ENCODE measurements at regions not wholly inside any gene's neighbourhood (a gene's known extent, or its start where the extent isn't known, plus 50 kb on each side); places are given as distances from the start of the nearest gene placed in this dataset.
A peak's percentile ranks its signal among the peaks of the same experiment; 100 is the strongest.

DNA sequence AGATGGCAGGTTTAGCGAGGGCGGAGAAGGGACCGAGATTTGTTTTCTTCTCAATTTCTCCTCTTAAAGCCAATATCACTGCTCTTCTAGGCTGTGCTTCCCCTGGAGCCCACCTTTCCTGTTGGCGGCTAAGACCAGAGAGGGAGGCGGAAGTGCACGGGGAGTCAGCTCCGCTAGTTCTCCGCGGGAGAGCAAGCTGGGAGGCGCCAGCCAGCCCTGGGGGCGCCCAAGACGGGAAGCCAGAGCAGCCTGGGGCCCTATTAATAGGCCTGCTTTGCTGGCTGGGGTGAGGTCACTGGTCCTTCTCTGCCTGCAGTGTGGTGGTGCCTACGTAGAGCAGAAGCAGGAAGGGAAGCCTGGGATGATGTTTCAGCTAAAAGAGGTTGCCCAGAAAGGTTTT lies 61.6 kb downstream of the LSM5 start:
- DNase-seq: no peak

DNA sequence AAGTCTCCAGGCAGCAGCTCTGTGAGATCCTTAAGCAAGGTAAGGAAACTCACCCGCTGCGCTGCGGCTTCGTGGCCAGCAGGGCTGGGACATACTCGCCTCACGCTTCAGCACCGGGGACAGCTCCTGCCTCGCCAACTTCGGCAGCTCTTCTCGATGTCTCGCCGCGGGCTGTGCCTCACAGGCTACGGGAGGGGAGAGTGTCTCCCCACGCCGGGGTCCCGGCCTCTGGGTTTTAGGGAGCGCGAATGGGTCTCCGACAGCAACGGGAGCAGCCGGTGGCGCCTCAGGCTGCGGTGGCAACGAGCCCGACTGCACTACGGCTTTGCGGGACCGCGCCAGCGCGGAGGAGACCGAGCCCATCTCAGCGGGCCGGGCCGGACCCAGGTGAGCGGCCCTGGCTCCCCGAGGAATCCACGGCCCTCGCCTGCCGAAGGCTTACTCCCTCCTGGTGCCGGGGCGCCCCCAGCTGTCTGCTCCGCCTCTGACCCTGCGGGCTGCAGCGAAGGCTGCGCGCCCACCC lies 62.4 kb downstream of the LSM5 start:
- DNase-seq: peak; percentile 77

DNA sequence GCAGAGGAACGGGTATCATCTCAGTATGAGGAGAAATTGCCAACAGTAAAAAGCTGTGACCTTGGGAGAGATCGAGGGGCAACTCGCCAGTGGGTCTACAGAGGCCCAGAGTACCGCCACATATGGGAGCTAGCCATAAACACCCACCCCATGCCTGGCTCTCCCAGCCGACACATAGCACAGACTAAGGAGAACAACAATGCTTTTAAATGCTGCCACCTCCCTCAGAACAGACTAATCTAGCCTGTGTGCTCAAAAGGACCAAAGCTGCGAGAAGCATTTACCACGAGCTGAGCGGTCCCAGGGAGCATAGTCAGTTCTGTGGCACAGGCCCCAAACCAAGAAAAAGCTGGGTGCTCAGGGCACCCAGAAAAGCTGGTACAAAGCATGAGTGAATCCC lies 73.3 kb downstream of the LSM5 start:
- DNase-seq: no peak

DNA sequence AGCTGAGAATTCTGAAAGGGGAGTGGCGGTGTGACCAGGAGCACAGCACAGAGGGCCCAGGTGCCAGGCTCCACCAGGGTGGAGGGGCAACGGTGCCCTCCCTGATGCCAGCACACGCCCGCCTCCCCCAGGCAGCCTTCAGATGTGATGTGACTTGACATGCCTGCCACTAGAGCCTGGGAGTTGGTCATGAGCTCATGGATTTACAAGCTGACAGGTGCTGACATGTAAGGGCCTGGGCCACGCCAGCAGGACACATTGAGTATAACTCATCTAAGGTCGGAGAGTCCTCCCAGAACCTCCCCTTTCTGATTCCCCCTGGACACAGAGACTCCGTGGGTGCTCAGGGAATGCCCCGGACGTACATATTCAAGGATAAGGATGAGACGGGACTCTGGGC lies 74.2 kb downstream of the LSM5 start:
- DNase-seq: no peak

DNA sequence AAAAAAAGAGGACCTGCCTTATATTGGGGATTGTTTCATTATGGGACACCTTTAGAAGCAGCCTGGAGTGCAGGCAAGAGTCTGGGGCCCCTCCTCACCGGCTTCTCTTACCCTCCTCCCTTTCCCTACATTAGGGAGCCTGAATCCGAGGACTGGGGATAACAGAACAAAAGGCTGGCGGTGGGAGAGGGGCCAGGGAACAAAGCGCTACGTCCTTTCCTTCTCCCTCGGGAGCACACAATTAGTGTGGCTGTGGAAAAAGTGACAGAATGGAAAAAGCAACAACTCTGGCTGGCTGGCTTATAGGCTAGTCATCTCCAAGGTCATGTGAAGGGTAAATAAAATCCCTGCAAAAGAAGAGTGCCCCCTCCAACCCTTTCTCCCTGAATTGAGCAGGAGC lies 74.7 kb downstream of the LSM5 start:
- DNase-seq: no peak

DNA sequence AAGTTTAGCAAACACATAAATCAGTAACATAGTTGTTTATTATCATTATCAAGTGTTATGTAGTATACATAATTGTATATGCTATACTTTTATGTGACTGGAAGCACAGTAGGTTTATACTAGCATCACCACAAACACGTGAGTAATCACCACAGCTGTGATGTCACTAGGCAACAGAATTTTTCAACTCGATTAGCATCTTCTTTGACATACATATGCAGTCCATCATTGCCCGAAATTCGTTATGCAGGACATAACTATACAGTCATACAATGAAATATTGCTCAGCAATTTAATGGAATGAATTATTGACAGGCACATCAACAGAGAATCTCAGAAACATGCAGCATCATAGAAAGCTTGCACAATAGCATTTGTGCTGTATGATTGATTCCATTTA lies 77.7 kb downstream of the LSM5 start:
- DNase-seq: no peak

DNA sequence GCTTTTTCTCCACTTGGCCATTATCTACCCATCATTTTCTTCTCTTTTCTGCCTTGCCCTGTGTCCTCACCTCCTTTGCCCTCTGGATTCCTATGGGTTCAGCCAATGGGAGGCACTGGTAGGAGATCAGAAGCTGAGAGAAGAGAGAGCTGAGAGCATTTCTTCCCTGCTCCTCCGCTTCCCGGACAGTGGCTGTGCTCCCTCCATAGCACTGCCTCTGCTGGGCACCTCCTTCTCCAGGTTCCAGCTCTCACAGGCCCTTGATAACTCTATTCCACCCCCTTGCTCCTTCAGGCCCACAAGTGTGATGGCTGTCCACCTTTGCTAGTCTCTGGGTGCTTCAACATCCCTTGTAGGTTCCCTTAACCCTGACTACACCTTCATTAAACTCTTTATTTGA lies 79.6 kb downstream of the LSM5 start:
- DNase-seq: no peak

DNA sequence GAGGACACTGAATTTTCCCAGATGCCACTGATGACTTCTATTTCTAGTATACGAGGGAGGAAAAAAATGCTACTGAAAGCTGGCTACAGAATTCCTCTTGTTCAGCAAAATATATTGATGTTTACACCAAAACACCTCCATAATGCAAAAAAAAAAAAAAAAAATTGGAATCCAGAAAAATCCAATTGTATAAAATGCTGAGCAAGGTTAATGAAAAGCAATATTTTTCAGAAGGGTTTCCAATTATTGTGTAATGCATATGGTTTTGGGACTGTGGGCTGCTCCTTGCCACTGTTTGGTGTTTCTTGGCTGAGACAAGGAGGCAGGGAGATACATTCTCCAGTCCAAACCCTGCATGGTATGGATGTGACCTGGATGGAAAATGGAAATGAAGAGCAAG lies 83.8 kb downstream of the LSM5 start:
- DNase-seq: no peak

DNA sequence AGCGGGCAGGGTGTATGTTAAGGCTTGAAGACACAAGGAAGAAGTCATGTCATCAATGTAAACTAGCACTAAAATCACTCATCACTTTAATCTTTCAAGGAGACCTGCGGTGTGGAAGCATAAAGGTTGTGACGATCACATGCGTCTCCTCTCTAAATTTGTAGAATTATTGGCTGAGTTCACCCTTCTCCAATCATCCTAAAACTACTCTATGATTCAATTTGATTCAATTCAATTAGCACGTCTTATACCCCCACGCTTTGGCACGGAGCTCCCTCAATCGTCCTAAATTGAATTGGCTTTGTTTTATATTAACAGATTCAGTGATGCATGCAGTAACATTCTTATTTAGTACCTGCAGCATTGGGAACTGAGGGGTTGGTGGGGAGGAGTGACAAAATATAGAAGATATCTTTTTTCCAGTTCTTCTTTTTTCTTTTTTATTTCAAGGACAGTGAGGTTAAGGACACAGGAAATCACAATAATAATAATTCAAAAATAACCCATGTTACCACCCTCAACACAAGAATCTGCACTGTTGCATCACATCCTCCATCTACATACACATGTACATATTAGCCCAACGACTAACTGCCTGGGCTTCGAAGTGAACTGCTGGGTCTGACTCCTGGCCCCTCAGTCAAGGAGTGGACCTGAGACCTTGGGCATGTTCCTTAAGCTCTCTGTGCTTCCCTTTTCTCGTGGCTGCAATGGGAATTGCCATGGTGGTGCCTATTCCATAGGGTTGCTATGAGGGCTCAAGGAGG lies 86.5 kb downstream of the LSM5 start:
- no peak for DNase-seq

DNA sequence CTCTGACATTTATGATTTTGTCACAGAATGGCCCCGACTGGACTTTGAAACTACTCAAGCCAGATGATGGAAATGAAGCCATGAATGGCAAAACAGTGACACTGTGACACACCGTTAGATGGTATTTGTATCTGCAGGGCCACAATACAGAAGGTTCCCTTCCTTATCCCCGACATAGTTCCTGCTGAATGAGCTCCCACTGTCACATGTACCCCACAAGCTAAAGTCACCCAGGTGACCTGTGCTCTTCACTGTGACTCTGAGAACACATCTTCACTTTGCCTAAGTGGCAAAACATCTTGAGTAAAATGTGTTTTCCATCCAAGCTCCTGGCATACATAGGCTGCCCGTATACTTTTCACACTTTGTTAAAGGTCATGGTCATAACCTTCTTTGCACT lies 89.5 kb downstream of the LSM5 start:
- no peak for DNase-seq

DNA sequence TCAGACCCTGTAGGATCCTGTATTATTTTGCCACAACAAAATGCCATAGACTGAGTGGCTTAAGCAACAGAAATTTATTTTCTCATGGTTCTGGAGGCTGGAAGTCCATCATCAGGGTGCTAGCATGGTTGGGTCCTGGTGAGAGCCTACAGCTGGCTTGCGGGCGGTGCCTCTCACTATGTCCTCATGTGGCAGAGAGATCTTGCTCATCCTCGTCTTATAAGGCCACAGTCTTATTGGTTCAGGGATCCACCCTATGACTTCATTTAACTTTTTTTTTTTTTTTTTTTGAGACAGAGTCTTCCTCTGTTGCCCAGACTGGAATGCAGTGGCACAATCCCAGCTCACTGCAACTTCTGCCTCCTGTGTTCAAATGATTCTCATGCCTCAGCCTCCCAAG lies 90.9 kb downstream of the LSM5 start:
- DNase-seq: no peak

DNA sequence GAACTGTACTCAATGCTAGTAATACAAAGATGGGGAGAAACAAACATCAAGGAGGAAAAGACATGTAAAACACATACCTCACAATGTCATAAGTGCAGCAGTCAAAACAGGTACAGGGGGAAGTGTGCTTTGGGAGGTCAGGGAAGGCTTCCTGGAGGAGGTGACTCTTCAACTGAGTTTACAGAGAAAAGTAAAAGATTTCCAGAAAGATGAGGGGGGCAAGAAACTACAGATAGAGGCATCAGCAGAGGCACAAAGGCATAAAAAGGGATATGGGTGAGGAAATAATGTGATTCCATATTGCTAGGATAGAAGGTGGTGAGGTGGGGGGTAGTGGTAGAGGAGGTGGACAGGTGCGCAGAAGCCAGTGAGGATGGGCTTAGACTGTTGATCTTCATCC lies 95.0 kb downstream of the LSM5 start:
- no peak for DNase-seq

DNA sequence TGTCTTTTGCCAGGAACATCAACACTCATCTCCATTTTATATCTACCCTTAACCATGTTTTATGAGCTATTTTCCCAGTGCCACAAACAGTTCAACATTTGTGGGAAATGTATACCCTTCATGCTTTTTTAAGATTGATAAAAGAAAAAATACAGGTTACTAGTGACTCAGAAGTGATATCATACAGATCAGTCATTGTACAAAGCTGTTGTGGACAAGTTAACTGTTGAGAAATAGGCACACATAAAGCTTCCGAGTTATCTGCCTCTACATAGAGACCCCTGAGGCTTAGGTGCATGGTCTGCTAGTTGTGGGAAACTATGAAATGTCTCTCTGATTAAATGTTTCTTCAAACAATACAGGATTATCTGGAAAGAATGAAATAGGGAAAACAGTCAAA lies 96.3 kb downstream of the LSM5 start:
- no peak for DNase-seq

DNA sequence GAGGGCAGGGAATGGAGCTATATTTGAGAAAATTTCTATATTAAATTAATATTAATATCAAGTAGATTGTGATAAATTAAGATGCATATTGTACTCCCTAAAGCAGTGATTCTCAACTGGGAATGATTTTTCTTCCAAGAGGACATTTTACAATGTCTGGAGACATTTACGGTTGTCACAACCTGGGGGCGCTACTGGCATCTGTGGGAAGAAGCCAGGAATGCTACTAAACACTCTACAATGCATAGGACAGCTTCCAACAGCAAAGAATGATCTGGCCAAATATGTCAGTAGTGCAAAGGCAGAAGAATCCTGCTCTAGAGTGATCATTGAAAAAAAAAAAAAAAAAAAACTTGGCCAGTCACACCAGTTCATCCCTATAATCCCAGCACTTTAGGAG lies 100.0 kb downstream of the LSM5 start:
- DNase-seq: no peak

DNA sequence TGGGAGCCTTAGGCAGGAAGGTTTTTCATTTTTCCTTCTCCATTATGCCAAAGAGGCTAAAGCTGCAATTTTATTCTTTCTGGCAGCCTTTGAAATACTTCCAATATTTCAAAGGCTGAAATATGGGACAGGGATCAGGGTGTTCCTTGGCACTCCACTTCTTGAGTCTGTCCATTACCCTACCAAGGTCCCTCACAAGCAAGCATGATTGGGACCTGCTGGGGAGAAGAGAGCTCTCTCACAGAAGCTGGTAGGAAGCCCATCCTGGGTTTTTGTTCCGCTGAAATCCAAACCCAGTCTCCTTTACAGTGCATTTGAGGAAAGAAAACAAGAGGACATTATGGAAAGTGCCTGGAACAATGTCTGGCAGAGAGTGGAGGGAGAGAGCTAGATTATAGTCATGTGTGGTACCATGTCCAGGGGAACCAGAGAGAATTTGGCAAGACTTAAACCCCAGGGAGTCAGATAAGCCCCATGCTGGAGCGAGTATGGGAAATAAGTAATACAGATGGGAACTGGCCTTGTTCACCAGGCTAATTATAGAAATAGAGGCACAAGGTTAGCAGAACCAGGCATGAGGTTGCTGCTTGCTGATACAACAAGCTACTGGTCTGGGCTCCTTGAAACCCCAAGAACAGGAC lies 104.7 kb downstream of the LSM5 start:
- no peak for DNase-seq

DNA sequence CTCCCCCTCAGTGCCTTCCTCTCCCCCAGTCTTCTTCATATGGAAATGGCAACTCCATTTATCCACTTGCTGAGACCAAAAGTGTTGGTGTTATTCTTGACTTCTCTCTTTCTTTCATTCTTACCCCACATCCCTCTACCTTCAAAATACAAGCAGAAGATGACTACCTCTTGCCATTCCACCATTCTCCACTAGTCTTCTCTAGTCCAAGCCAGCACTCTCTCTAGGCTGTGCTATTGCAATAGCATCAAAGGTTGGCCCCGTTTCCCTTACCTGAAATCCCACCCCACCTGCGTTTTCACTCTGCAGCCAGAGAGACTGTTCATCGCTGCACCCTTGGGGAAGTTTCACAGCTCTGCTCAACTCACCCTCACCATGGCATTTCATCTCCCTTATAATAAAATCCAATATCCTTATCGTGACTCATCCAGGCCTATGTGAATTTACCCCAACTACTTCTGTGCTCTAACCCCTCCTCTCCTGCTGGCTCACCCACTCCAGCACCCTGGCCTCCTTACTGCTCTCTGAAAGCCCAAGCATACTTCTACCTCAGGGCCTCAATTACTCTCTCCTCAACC lies 109.1 kb downstream of the LSM5 start:
- DNase-seq: no peak

DNA sequence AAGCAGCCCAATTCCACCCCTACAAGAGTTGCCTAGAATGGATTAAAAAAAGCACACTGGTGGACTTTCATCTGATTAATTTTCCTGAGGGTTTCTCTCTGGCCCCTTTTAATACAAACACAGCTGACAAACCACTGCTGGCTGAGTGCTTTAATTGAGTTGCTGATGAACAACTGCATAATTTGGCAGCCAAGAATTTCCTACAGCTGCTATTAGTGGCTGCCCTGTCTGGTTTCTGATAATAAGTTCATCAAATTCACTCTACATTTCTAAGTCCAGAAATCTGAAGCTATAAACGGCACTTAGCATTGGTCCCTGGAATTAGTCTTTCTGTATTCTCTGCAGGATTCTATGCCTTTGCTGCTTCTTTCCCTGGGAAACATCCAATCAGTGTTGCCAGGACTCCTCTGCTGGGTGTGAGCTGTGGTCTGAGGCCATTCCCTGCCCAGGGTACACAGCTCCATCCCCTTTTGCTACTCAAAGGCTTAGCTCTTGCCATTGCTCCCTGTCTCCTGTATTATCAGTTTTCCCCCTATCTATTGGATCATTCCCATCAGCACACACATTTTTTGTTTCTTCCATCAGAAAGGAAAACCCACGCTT lies 110.6 kb downstream of the LSM5 start:
- DNase-seq: no peak

DNA sequence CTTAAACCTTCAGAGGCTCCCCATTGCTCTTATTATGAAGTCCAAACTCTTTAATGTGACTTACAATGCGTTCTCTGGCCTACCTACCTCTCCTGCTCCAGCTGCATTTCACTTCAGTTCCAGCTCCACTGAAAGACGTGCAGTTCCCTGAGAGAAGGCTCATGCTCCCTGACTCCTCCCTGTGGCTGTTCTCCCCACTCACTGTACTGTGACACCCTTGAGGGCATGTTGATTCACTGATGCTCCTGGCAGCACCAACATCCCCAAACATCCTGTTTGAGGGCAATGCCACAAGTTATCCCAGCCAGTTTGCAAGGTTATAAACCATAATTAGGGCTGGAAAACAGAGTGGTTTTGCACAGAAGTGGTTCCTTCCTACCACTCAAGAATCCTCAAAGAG lies 111.2 kb downstream of the LSM5 start:
- DNase-seq: no peak

DNA sequence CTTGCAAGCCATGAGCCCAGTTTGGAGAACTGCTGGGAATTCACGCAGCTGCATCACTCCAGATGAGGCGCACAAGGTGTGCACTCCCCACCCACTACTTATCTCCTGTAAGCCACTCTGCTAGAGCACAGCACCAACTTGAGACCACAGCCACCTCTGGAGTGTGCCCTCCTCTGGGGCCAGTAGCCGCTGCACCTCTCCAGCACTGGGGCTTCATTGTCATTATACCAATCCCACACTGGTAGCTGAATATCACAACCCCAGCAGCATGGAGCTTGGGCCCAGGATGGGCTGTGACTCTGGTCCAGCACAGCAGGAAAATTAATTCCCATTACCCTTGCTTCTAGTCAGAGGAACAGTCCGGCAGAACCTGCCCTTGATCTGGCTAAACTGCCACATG lies 125.6 kb downstream of the LSM5 start:
- no peak for DNase-seq

DNA sequence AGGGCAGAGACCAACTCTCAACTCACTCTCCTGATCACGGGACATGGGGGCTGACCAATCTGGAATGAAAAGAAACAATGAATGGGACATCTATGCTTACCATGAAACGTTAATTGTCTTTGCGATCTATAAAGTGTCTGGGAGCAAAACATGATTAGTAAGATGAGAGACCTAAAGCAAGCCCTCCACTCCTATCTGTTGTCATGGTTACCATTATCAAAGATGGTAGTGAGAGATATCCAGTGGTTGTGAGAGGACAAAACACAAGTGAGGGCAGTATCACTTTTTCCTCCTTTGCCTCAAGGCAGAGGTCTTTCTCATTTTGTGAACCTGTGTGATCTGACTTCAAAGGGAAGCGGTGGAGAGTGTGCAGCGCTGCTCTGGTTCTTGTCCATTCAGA lies 130.1 kb downstream of the LSM5 start:
- DNase-seq: no peak

DNA sequence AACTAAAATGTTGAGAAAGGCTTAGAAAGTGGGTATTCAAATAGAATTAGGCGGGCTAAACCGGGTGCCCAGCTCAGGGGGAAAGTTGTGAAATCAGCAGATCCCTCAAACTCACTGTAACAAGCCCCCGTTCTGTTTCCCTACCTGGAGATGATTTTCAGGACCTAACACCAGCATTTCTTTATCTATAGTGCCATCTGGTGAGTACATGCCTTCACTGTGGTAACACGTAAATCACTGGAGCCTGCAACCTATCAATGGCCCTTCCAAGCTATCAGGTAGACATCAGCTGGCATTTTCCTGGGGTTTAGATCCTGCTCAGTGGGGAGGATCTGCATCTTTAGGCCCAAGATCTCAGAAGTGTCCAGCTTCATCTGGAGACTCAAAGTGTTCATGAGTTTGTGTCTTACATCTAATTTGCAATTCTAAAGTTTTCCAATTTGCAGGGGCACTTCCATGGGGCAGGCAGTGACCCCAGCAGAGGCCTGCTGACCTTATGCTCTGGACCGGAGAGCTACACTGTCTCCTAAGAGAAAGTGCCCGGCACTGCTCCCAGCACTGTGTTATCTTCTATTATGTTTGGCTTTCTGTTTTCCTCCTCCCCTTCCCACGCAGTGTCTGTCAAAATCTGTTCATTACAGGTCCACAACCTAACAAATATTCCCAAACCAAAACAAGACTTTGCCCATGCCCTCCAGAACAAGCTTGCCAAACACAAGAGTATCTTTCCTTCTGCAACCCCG lies 132.5 kb downstream of the LSM5 start:
- DNase-seq: no peak

DNA sequence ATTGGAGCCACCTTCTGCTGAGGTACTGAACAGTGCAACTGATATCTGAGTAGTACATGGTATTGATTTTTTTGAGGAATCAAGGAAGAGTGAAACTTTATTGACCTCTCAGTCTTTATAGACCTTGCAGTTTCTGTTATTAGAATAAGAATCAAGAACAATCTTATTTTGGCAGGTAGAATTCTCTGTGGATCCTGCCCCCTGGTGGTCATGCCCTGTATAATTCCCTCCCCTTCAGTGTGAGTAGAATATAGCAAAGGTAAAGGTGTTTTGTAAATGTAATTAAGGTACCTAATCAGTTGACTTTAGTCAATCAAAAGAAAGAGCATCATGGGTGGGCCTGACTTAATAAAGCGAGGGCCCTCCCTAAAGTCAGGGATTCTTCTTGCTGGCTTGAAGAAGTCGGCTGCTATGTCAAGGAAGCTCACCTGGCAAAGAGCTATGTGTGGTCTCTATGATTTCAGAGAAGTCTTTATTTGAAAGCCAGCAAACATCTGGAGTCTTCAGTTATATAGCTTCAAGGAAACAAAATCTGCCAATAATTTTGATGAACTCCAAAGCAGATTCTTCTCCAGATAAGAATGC lies 142.8 kb downstream of the LSM5 start:
- peak; percentile 23 for DNase-seq

DNA sequence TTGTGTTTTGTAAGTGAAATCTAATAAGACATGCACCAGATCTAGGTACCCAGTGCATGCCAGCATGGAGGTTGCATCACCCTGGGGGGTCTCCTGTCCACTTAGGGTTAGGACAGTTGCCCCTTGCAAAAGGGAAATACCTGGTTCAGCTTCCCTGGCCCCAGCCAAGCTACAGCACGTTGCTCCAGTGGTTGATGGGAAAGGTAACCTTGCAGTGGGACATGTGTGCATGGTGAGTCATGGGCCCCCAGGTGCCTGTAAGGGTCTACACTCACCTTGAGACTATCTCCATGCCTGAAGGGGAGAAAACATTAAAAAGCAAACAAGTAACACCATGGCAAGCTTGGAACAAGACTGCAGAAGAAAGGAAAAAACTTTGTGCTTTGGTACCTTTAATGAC lies 143.9 kb downstream of the LSM5 start:
- no peak for DNase-seq

Data from right hindlimb (tissue), 1 donor.